Activated CD4-positive, alpha-beta T cell treated with anti-CD3 and anti-CD28 coated beads for 36 hours (primary cell): ENCODE measurements at regions not wholly inside any gene's neighbourhood (a gene's known extent, or its start where the extent isn't known, plus 50 kb on each side); places are given as distances from the start of the nearest gene placed in this dataset.
"Not testable (repeated sequence)": the region's sequence is repeated elsewhere in the genome, so short reads cannot be mapped to it uniquely, and the experiment has no call there.

ENCODE experiments used
- ATAC-seq: fragments of 200-7000 bp; cut with Tn5 transposase; one replicate; pipeline ENCODE4 v1.10.0; 2021; ENCODE audit warnings: mild to moderate bottlenecking, moderate library complexity
- CTCF ChIA-PET: fragments of 350-600 bp; sonication (Branson Sonifier 250); formaldehyde crosslinking; loops from one replicate; lab custom pipeline; 2021; ENCODE audit warnings: antibody characterized with exemption; lab: Charles Lee
- POLR2A ChIA-PET: fragments of 350-600 bp; sonication (Branson Sonifier 250); formaldehyde crosslinking; loops from one replicate; lab custom pipeline; 2021; ENCODE audit warnings: antibody characterized with exemption, inconsistent platforms; lab: Charles Lee
- DNase-seq: peaks from one replicate; pipeline ENCODE4 v3.0.0-alpha.2; 2020
- H3K27ac Mint-ChIP-seq: one replicate; pipeline ENCODE4 v1.8.0; 2021; ENCODE audit warnings: mixed read lengths
- H3K27me3 Mint-ChIP-seq: one replicate; pipeline ENCODE4 v1.8.0; 2021; ENCODE audit warnings: mixed read lengths
- H3K36me3 Mint-ChIP-seq: one replicate; pipeline ENCODE4 v1.8.0; 2021; ENCODE audit warnings: low read depth, mixed read lengths
- H3K4me1 Mint-ChIP-seq: one replicate; pipeline ENCODE4 v1.8.0; 2021; ENCODE audit warnings: mixed read lengths
- H3K4me3 Mint-ChIP-seq: one replicate; pipeline ENCODE4 v1.8.0; 2021; ENCODE audit warnings: mild to moderate bottlenecking, moderate library complexity, mixed read lengths
- H3K9me3 Mint-ChIP-seq: one replicate; pipeline ENCODE4 v1.8.0; 2021; ENCODE audit warnings: low read depth, mixed read lengths
- intact Hi-C, 2 experiments: fragments of 100-400 bp; cut with DNase I in 1 of 2; cut with micrococcal nuclease in 1 of 2; formaldehyde crosslinking; loops; one replicate each; pipeline versions ENCODE4 v1.14.2 to v1.15.1; 2022 to 2024; cut with DNase I, micrococcal nuclease

GRCh38 chr20:48219306-48219705 lies 434.0 kb upstream of the SULF2 start:
- ChIA-PET POLR2A (no interaction called here), CTCF (no interaction called here)
- no peaks in the 10 kb centered on the region for H3K9me3 Mint-ChIP-seq
- H3K27ac Mint-ChIP-seq = no peak overlapping the region
- intact Hi-C loops = no loop called here
- no peaks in the 10 kb centered on the region for H3K4me1 Mint-ChIP-seq
- no peak overlapping the region for H3K4me3 Mint-ChIP-seq
- H3K27me3 Mint-ChIP-seq = peaks cover 4% of the 10 kb centered on the region
- H3K36me3 Mint-ChIP-seq = no peaks in the 10 kb centered on the region
- no peak for ATAC-seq
- no peak for DNase-seq

DNA sequence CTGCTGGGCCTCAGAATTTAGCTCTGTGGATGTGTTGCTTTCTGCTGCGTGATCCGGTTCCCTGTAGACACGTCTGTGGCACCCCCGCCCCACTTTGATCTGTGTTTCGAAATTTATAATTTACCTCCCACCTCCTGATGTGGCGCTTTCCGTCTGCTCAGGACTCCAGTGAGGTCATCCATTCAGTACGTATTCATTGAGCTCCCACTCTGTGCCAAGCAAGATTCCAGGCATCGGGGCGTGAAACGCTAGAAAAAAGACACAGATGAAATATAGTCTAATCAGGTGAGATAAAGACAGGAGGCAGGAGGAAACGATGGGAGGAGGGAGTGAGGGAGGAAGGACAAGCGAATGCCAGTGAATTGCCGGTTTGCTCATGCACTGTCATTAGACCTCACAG lies 431.9 kb upstream of the SULF2 start:
- DNase-seq = no peak
- intact Hi-C loops = no loop called here
- no peaks in the 10 kb centered on the region for H3K36me3 Mint-ChIP-seq
- no peaks in the 10 kb centered on the region for H3K9me3 Mint-ChIP-seq
- no peak overlapping the region for H3K4me3 Mint-ChIP-seq
- POLR2A ChIA-PET = no interaction called here
- H3K27me3 Mint-ChIP-seq = peaks cover 4% of the 10 kb centered on the region
- H3K27ac Mint-ChIP-seq = no peak overlapping the region
- CTCF ChIA-PET = no interaction called here
- ATAC-seq = no peak
- no peaks in the 10 kb centered on the region for H3K4me1 Mint-ChIP-seq

- intact Hi-C loops = no loop called here
- Mint-ChIP-seq H3K36me3 (no peaks in the 10 kb centered on the region), H3K4me3 (no peak overlapping the region), H3K27ac (no peak overlapping the region), H3K4me1 (no peaks in the 10 kb centered on the region), H3K9me3 (no peaks in the 10 kb centered on the region), H3K27me3 (peaks cover 4% of the 10 kb centered on the region)
- no peak for ATAC-seq
- no peak for DNase-seq
- ChIA-PET CTCF (interaction anchor here (0.7 kb wide), 1 partner anchor 11 kb away, joined by 3 read pairs; no protein-coding TSS in a partner anchor), POLR2A (no interaction called here)
Observed at GRCh38 chr20:48215536-48215935, 430.3 kb upstream of the SULF2 start.

- H3K27me3 Mint-ChIP-seq = peaks cover 4% of the 10 kb centered on the region
- POLR2A ChIA-PET = no interaction called here
- DNase-seq = no peak
- H3K9me3 Mint-ChIP-seq = no peaks in the 10 kb centered on the region
- ATAC-seq = no peak
- intact Hi-C loops = no loop called here
- CTCF ChIA-PET = no interaction called here
- no peak overlapping the region for H3K27ac Mint-ChIP-seq
- H3K4me1 Mint-ChIP-seq = no peaks in the 10 kb centered on the region
- H3K36me3 Mint-ChIP-seq = no peaks in the 10 kb centered on the region
- no peak overlapping the region for H3K4me3 Mint-ChIP-seq
Observed at GRCh38 chr20:48214601-48215000, 429.3 kb upstream of the SULF2 start.

- H3K27ac Mint-ChIP-seq, intact Hi-C loops, CTCF ChIA-PET, H3K27me3 Mint-ChIP-seq, H3K36me3 Mint-ChIP-seq, ATAC-seq, H3K9me3 Mint-ChIP-seq, POLR2A ChIA-PET, H3K4me1 Mint-ChIP-seq, H3K4me3 Mint-ChIP-seq, DNase-seq: not testable (repeated sequence)
Observed at GRCh38 chr20:48213635-48214034, 428.4 kb upstream of the SULF2 start.

- ATAC-seq (no peak), DNase-seq (no peak)
- ChIA-PET CTCF (no interaction called here), POLR2A (no interaction called here)
- Mint-ChIP-seq H3K36me3 (no peaks in the 10 kb centered on the region), H3K27ac (no peak overlapping the region), H3K4me1 (no peaks in the 10 kb centered on the region), H3K4me3 (no peak overlapping the region), H3K27me3 (peaks cover 4% of the 10 kb centered on the region), H3K9me3 (no peaks in the 10 kb centered on the region)
- intact Hi-C loops = no loop called here
Observed at GRCh38 chr20:48212806-48213509, 427.7 kb upstream of the SULF2 start.

GRCh38 chr20:48211847-48212246 lies 426.6 kb upstream of the SULF2 start:
- ATAC-seq (no peak), DNase-seq (no peak)
- CTCF ChIA-PET = no interaction called here
- H3K36me3 Mint-ChIP-seq = no peaks in the 10 kb centered on the region
- no peak overlapping the region for H3K4me3 Mint-ChIP-seq
- H3K27me3 Mint-ChIP-seq = peaks cover 4% of the 10 kb centered on the region
- H3K27ac Mint-ChIP-seq = no peak overlapping the region
- intact Hi-C loops = no loop called here
- H3K4me1 Mint-ChIP-seq = no peaks in the 10 kb centered on the region
- no peaks in the 10 kb centered on the region for H3K9me3 Mint-ChIP-seq
- POLR2A ChIA-PET = no interaction called here

DNA sequence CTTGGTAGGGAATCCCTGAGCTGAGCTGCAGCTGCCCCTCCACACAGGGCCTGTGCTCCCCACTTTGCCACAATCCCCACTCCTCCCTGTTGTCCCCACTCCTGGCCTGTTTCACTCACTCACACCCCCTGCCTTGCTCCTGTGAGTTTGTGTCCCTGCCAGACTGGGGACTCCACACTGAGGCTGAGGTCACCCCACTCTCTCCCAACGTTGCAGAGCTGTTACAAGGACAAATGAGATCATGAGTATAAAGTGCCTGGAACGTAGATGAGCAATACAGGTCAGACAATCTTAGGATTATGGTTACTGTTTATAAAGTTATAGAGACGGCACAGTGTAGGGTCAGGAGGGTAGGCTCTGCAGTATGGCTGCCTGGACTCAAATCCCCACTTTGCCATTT lies 426.0 kb upstream of the SULF2 start:
- Mint-ChIP-seq H3K9me3 (no peaks in the 10 kb centered on the region), H3K4me1 (no peaks in the 10 kb centered on the region), H3K36me3 (no peaks in the 10 kb centered on the region), H3K4me3 (no peak overlapping the region), H3K27ac (no peak overlapping the region), H3K27me3 (peaks cover 4% of the 10 kb centered on the region)
- ATAC-seq (no peak), DNase-seq (no peak)
- POLR2A ChIA-PET = no interaction called here
- intact Hi-C loops = no loop called here
- CTCF ChIA-PET = no interaction called here

DNA sequence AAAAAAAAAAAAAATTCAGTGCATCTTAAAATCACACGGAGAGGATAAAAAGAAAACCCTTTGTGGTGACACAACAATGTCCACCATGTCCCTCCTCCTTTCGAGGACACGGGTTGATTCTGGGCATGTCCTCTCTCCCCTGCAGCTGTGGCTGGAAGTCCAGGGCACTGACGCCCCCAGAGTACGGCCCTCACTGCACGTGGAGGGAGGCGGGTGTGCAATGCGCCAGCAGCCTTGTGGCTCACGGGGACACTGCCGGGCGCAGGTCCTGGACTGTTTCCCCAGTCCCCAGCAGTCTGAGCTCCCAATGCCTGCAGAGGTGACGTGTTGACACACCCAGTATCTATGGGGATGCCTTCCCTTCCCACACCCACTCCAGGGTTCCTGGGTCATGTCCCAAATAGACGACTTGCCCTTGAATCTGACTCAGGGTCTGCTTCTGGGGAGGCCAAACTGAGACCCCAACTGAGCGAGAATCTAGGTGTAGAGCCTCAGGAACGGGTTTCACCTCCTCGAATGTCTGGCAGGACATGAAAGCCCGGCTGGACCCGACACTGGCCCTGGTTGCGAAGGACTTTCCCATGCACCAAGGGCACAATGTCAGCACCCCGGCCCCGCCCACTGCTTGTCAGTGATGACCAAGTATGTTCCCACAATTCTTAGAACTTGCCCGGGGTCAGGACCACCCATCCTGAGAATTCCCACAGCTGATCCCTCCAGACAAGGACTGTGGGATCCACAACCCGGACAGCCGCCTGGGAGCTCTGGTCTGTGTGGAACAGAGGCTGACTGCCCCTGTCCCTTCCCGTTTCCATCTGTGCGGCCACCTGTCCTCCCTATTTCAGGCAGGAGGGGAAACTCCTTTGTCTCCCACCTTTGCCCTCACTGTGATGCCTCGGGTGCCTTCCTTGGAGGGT lies 425.1 kb upstream of the SULF2 start:
- Mint-ChIP-seq H3K9me3 (no peaks in the 10 kb centered on the region), H3K4me1 (no peaks in the 10 kb centered on the region), H3K36me3 (no peaks in the 10 kb centered on the region), H3K27ac (no peak overlapping the region), H3K4me3 (no peak overlapping the region), H3K27me3 (peaks cover 4% of the 10 kb centered on the region)
- no peak for DNase-seq
- POLR2A ChIA-PET = no interaction called here
- no peak for ATAC-seq
- CTCF ChIA-PET = no interaction called here
- intact Hi-C loops = no loop called here

DNA sequence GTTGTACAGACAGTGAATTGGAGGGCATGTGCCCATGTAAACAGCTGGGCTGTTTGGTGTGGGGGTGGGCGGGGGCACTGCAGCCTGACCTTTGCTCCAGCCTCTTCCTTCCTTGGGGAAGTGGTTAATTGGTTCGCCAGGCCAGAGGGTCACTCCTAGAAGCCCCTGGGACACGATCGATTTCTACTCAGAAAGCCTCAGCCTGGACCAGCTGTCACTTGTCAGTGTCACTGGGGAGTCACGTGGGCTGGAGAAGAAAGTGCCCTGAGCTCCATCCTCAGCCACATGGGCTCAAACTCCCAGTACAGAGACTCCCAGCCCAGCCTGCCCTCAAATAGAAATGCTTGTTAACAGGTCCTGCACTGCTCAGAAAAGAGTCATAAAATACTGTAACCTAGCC lies 423.8 kb upstream of the SULF2 start:
- H3K27ac Mint-ChIP-seq = no peak overlapping the region
- intact Hi-C loops = no loop called here
- CTCF ChIA-PET = no interaction called here
- POLR2A ChIA-PET = no interaction called here
- DNase-seq (no peak), ATAC-seq (no peak)
- no peaks in the 10 kb centered on the region for H3K4me1 Mint-ChIP-seq
- H3K9me3 Mint-ChIP-seq = no peaks in the 10 kb centered on the region
- H3K27me3 Mint-ChIP-seq = no peaks in the 10 kb centered on the region
- no peak overlapping the region for H3K4me3 Mint-ChIP-seq
- H3K36me3 Mint-ChIP-seq = no peaks in the 10 kb centered on the region

GRCh38 chr20:48208176-48208575 lies 422.9 kb upstream of the SULF2 start:
- no peaks in the 10 kb centered on the region for H3K4me1 Mint-ChIP-seq
- ChIA-PET CTCF (interaction anchor here (0.7 kb wide), 1 partner anchor 1374 kb away, joined by 4 read pairs; no protein-coding TSS in a partner anchor), POLR2A (no interaction called here)
- DNase-seq (no peak), ATAC-seq (no peak)
- H3K27me3 Mint-ChIP-seq = no peaks in the 10 kb centered on the region
- no peak overlapping the region for H3K4me3 Mint-ChIP-seq
- intact Hi-C loops = no loop called here
- H3K36me3 Mint-ChIP-seq = no peaks in the 10 kb centered on the region
- H3K27ac Mint-ChIP-seq = no peak overlapping the region
- H3K9me3 Mint-ChIP-seq = no peaks in the 10 kb centered on the region

DNA sequence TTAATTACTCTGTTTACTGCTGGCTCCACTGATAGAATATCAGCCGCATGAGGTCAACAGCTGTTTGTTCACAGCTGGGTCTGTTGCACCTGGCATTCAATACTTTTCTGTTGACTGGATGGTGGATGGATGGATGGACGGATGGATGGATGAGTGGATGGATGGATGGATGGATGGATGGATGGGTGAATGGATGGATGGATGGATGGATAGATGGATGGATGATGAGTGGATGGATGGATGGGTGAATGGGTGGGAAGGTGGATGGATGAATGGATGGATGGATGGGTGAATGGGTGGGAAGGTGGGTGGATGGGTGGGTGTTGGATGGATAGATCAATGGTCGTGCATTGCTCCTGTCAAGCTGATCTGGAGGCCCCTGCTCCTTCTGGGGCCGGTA lies 422.2 kb upstream of the SULF2 start:
- CTCF ChIA-PET = no interaction called here
- no peaks in the 10 kb centered on the region for H3K4me1 Mint-ChIP-seq
- H3K4me3 Mint-ChIP-seq = no peak overlapping the region
- POLR2A ChIA-PET = no interaction called here
- intact Hi-C loops = no loop called here
- H3K9me3 Mint-ChIP-seq = no peaks in the 10 kb centered on the region
- no peaks in the 10 kb centered on the region for H3K27me3 Mint-ChIP-seq
- no peak for ATAC-seq
- H3K36me3 Mint-ChIP-seq = no peaks in the 10 kb centered on the region
- no peak overlapping the region for H3K27ac Mint-ChIP-seq
- no peak for DNase-seq
